Neural cell (in vitro differentiated cells): ENCODE measurements at regions not wholly inside any gene's neighbourhood (a gene's known extent, or its start where the extent isn't known, plus 50 kb on each side); places are given as distances from the start of the nearest gene placed in this dataset.
"Not testable (repeated sequence)": the region's sequence is repeated elsewhere in the genome, so short reads cannot be mapped to it uniquely, and the experiment has no call there.

ENCODE experiments used
- H2AFZ ChIP-seq: fragments of 200-600, 300-800 bp; sonication (generic), shearing (Covaris generic); 2 replicates; pipeline ENCODE4 v1.6.0; 2014; ENCODE audit warnings: low read depth, mild to moderate bottlenecking, antibody characterized with exemption, low read length, moderate library complexity
- H3F3A ChIP-seq: fragments of 200-600 bp; shearing (Covaris generic); 2 replicates; pipeline ENCODE4 v1.6.1; 2016; ENCODE audit warnings: mild to moderate bottlenecking, moderate library complexity, mixed read lengths, antibody characterized with exemption, low read length; ENCODE audit not compliant: insufficient read depth, poor library complexity, severe bottlenecking
- H3K27ac ChIP-seq: fragments of 200-600, 300-800 bp; sonication (generic), shearing (Covaris generic); 2 replicates; pipeline ENCODE4 v1.5.1; 2014; ENCODE audit warnings: mild to moderate bottlenecking, low read length, moderate library complexity
- H3K27me3 ChIP-seq: fragments of 300-800, 200-600 bp; sonication (generic), shearing (Covaris generic); 2 replicates; pipeline ENCODE4 v1.6.0; 2014; ENCODE audit warnings: mild to moderate bottlenecking, low read depth, low read length, moderate library complexity; ENCODE audit not compliant: insufficient read depth
- H3K36me3 ChIP-seq: fragments of 300-800, 200-600 bp; sonication (generic), shearing (Covaris generic); 2 replicates; pipeline ENCODE4 v1.5.1; 2014; ENCODE audit warnings: mild to moderate bottlenecking, antibody characterized with exemption, low read length, moderate library complexity; ENCODE audit not compliant: insufficient read depth
- H3K4me2 ChIP-seq: fragments of 300-800, 200-600 bp; sonication (generic), shearing (Covaris generic); 2 replicates; pipeline ENCODE4 v1.6.0; 2014; ENCODE audit warnings: mild to moderate bottlenecking, low read length
- H3K4me3 ChIP-seq: fragments of 300-800, 200-600 bp; sonication (generic), shearing (Covaris generic); 2 replicates; pipeline ENCODE4 v1.5.1; 2014; ENCODE audit warnings: mild to moderate bottlenecking, low read length, moderate library complexity
- H3K79me2 ChIP-seq: fragments of 200-600 bp; shearing (Covaris generic); replicated peaks from 2 replicates; pipeline ENCODE4 v1.6.0; 2014; ENCODE audit warnings: mild to moderate bottlenecking, low read length, moderate library complexity; ENCODE audit not compliant: insufficient read depth
- H3K9ac ChIP-seq: fragments of 300-800, 200-600 bp; sonication (generic), shearing (Covaris generic); 2 replicates; pipeline ENCODE4 v1.6.1; 2016; ENCODE audit warnings: mild to moderate bottlenecking, low read length, mixed read lengths
- H3K9me2 ChIP-seq: fragments of 200-600 bp; shearing (Covaris generic); 2 replicates; pipeline ENCODE4 v1.6.1; 2016; ENCODE audit warnings: mild to moderate bottlenecking, low read length, mixed read lengths; ENCODE audit not compliant: insufficient read depth
- H3K9me3 ChIP-seq: fragments of 200-600, 300-800 bp; sonication (generic), shearing (Covaris generic); 2 replicates; pipeline ENCODE4 v1.6.1; 2016; ENCODE audit warnings: mild to moderate bottlenecking, mixed run types, low read length, moderate library complexity, mixed read lengths
- H4K20me1 ChIP-seq: fragments of 200-600 bp; shearing (Covaris generic); 2 replicates; pipeline ENCODE4 v1.6.1; 2016; ENCODE audit warnings: mild to moderate bottlenecking, mixed run types; ENCODE audit not compliant: insufficient read depth
- EP300 ChIP-seq: fragments of 450-650 bp; conservative IDR thresholded peaks from 2 replicates; pipeline ENCODE4 v1.6.1; 2014; ENCODE audit warnings: antibody characterized with exemption, mild to moderate bottlenecking, moderate library complexity; ENCODE audit not compliant: poor library complexity, severe bottlenecking
- EZH2 ChIP-seq: fragments of 200-600, 300-800 bp; shearing (Covaris generic), sonication (generic); IDR thresholded peaks from 2 replicates; pipeline ENCODE4 v1.6.1; 2014; ENCODE audit warnings: antibody characterized with exemption, low read length, borderline replicate concordance, mild to moderate bottlenecking; ENCODE audit not compliant: insufficient read depth, poor library complexity, severe bottlenecking
- MXI1 ChIP-seq: fragments of 450-650 bp; conservative IDR thresholded peaks from 2 replicates; pipeline ENCODE4 v1.6.1; 2014; ENCODE audit warnings: antibody characterized with exemption, mild to moderate bottlenecking; ENCODE audit not compliant: poor library complexity, severe bottlenecking
- POLR2AphosphoS5 ChIP-seq: IDR thresholded peaks from 2 replicates; pipeline ENCODE4 v1.6.1; 2012
- RAD21 ChIP-seq: fragments of 450-650 bp; conservative IDR thresholded peaks from 2 replicates; pipeline ENCODE4 v1.6.1; 2014; ENCODE audit warnings: antibody characterized with exemption, mild to moderate bottlenecking, moderate library complexity
- SMC3 ChIP-seq: fragments of 450-650 bp; conservative IDR thresholded peaks from 2 replicates; pipeline ENCODE4 v1.6.1; 2014; ENCODE audit warnings: antibody characterized with exemption, mild to moderate bottlenecking, moderate library complexity; ENCODE audit not compliant: poor library complexity
- TAF1 ChIP-seq: IDR thresholded peaks from 2 replicates; pipeline ENCODE4 v1.6.1; 2012; ENCODE audit warnings: low read depth
- TF ChIP-seq, protein P1 (sequence below): fragments of 450-650 bp; IDR thresholded peaks from 2 replicates; pipeline ENCODE4 v1.5.1; 2014; ENCODE audit warnings: antibody characterized with exemption, mild to moderate bottlenecking, moderate library complexity; ENCODE audit not compliant: poor library complexity, severe bottlenecking
- TF ChIP-seq, protein P2 (sequence below): IDR thresholded peaks from 2 replicates; pipeline ENCODE4 v1.6.1; 2012; ENCODE audit warnings: borderline replicate concordance

DNA sequence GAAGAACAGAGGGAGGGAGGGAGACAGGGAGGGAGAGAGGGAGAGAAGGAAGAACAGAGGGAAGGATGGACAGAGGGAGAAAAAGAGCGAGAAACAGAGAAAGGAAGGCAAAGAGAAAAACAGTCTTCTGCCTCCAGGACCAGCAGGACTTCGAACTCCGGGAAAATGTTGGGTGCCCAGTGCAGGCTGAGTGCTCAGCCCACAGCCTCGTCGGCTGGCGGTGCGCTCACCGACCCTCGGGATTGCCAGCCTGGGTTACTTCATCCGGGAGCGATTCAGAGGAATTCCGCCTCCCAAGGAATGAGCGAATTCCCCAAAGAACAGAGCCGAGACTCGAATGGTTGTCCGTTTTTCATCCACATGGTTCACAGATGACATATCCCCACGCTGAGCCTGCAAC, 1931.7 kb upstream of the DEFB115 start:
- not testable (repeated sequence) for H4K20me1 ChIP-seq, H2AFZ ChIP-seq, H3K9ac ChIP-seq, H3K4me3 ChIP-seq, H3K4me2 ChIP-seq, H3K27me3 ChIP-seq, H3K9me2 ChIP-seq, H3K27ac ChIP-seq, H3K79me2 ChIP-seq, H3F3A ChIP-seq, H3K36me3 ChIP-seq
- H3K9me3 ChIP-seq: peaks cover 14% of the 10 kb centered on the region

GRCh38 chr20:29326376-29327070, 1930.9 kb upstream of the DEFB115 start:
- Histone ChIP-seq H3K27me3 (no peaks in the 10 kb centered on the region), H3K27ac (no peak overlapping the region), H3K4me3 (no peak overlapping the region), H4K20me1 (no peaks in the 10 kb centered on the region), H3K79me2 (no peaks in the 10 kb centered on the region), H3K9me3 (peaks cover 14% of the 10 kb centered on the region), H3K36me3 (no peaks in the 10 kb centered on the region), H2AFZ (no peak overlapping the region), H3K4me2 (no peak overlapping the region), H3F3A (no peaks in the 10 kb centered on the region), H3K9me2 (no peaks in the 10 kb centered on the region), H3K9ac (no peak overlapping the region)
- no peak for TF ChIP-seq MXI1
- no peak for TF ChIP-seq RAD21
- no peak for TF ChIP-seq TAF1
- TF ChIP-seq, protein P1, sequence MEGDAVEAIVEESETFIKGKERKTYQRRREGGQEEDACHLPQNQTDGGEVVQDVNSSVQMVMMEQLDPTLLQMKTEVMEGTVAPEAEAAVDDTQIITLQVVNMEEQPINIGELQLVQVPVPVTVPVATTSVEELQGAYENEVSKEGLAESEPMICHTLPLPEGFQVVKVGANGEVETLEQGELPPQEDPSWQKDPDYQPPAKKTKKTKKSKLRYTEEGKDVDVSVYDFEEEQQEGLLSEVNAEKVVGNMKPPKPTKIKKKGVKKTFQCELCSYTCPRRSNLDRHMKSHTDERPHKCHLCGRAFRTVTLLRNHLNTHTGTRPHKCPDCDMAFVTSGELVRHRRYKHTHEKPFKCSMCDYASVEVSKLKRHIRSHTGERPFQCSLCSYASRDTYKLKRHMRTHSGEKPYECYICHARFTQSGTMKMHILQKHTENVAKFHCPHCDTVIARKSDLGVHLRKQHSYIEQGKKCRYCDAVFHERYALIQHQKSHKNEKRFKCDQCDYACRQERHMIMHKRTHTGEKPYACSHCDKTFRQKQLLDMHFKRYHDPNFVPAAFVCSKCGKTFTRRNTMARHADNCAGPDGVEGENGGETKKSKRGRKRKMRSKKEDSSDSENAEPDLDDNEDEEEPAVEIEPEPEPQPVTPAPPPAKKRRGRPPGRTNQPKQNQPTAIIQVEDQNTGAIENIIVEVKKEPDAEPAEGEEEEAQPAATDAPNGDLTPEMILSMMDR: no peak
- TF ChIP-seq POLR2AphosphoS5: no peak
- no peak for TF ChIP-seq EZH2
- no peak for TF ChIP-seq EP300
- no peak for TF ChIP-seq SMC3
- TF ChIP-seq, protein P2, sequence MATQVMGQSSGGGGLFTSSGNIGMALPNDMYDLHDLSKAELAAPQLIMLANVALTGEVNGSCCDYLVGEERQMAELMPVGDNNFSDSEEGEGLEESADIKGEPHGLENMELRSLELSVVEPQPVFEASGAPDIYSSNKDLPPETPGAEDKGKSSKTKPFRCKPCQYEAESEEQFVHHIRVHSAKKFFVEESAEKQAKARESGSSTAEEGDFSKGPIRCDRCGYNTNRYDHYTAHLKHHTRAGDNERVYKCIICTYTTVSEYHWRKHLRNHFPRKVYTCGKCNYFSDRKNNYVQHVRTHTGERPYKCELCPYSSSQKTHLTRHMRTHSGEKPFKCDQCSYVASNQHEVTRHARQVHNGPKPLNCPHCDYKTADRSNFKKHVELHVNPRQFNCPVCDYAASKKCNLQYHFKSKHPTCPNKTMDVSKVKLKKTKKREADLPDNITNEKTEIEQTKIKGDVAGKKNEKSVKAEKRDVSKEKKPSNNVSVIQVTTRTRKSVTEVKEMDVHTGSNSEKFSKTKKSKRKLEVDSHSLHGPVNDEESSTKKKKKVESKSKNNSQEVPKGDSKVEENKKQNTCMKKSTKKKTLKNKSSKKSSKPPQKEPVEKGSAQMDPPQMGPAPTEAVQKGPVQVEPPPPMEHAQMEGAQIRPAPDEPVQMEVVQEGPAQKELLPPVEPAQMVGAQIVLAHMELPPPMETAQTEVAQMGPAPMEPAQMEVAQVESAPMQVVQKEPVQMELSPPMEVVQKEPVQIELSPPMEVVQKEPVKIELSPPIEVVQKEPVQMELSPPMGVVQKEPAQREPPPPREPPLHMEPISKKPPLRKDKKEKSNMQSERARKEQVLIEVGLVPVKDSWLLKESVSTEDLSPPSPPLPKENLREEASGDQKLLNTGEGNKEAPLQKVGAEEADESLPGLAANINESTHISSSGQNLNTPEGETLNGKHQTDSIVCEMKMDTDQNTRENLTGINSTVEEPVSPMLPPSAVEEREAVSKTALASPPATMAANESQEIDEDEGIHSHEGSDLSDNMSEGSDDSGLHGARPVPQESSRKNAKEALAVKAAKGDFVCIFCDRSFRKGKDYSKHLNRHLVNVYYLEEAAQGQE: no peak

- not testable (repeated sequence) for H3F3A ChIP-seq, H3K4me2 ChIP-seq, H3K27me3 ChIP-seq, H3K9me2 ChIP-seq, H3K9ac ChIP-seq, H3K79me2 ChIP-seq, H3K27ac ChIP-seq, H2AFZ ChIP-seq, H3K36me3 ChIP-seq, H4K20me1 ChIP-seq, H3K4me3 ChIP-seq
- H3K9me3 ChIP-seq: peaks cover 14% of the 10 kb centered on the region
Observed at GRCh38 chr20:29327600-29328420, 1929.7 kb upstream of the DEFB115 start.

- H3K4me2 ChIP-seq, H3K9me3 ChIP-seq, H3K27me3 ChIP-seq, H3K36me3 ChIP-seq, H3K9me2 ChIP-seq, H4K20me1 ChIP-seq, H3K9ac ChIP-seq, H3K4me3 ChIP-seq, H2AFZ ChIP-seq, H3F3A ChIP-seq, H3K27ac ChIP-seq, H3K79me2 ChIP-seq: not testable (repeated sequence)
Observed at GRCh38 chr20:29330429-29331115, 1926.9 kb upstream of the DEFB115 start.
